ENCODE measurements at regions not wholly inside any gene's neighbourhood (a gene's known extent, or its start where the extent isn't known, plus 50 kb on each side); places are given as distances from the start of the nearest gene placed in this dataset.

- no peak overlapping the region for H3K4me2 ChIP-seq (ENCODE audit: control insufficient read depth, extremely low read depth, insufficient read depth, low read depth, low read length)
- H3K27me3 ChIP-seq (ENCODE audit: control insufficient read depth, extremely low read depth, insufficient read depth, low read length) = no peaks in the 10 kb centered on the region
- H3K9ac ChIP-seq (ENCODE audit: control insufficient read depth, extremely low read depth, insufficient read depth, low read length) = no peak overlapping the region
- dilution Hi-C loops (cut with MboI; ENCODE audit: extremely low pct_ligation_motif_present, low sequenced_read_pairs) = no loop called here
- TF ChIP-seq CTCF (optimal IDR thresholded peaks at IDR 0.05 in 1 of 3, IDR thresholded peaks at IDR 0.05 in 1 of 3, conservative IDR thresholded peaks at IDR 0.05 in 1 of 3; ENCODE audit: extremely low read depth in 1 of 3, insufficient read depth in 2 of 3, low read length in 3 of 3) (no peak), EZH2 (IDR thresholded peaks at IDR 0.05; ENCODE audit: low read length) (no peak)
- H3K4me3 ChIP-seq (ENCODE audit: control insufficient read depth in 2 of 3, extremely low read depth in 1 of 3, insufficient read depth in 2 of 3, low read depth in 1 of 3, low read length in 3 of 3) = no peak overlapping the region
- H3K4me1 ChIP-seq (ENCODE audit: control insufficient read depth, extremely low read depth, insufficient read depth, low read length) = no peaks in the 10 kb centered on the region
- H3K9me3 ChIP-seq (ENCODE audit: control insufficient read depth, low read depth, low read length) = no peaks in the 10 kb centered on the region
- DNase-seq (ENCODE audit: low read depth, low spot score) = no peak
- H3K79me2 ChIP-seq (ENCODE audit: control insufficient read depth, insufficient read depth, low read length) = no peaks in the 10 kb centered on the region
- no peaks in the 10 kb centered on the region for H4K20me1 ChIP-seq (ENCODE audit: control insufficient read depth, extremely low read depth, insufficient read depth, low read length)
- H3K9me1 ChIP-seq (ENCODE audit: control insufficient read depth, extremely low read depth, insufficient read depth, low read length) = no peaks in the 10 kb centered on the region
- no peak overlapping the region for H2AFZ ChIP-seq (ENCODE audit: control insufficient read depth, low read length)
- H3K27ac ChIP-seq (ENCODE audit: control insufficient read depth, insufficient read depth, low read length) = no peak overlapping the region
- no peak for FAIRE-seq
- no peaks in the 10 kb centered on the region for H3K36me3 ChIP-seq (ENCODE audit: control insufficient read depth in 2 of 2, extremely low read depth in 1 of 2, insufficient read depth in 2 of 2, low read length in 2 of 2)
Measured at GRCh38 chr2:150232321-150232720, 255.1 kb downstream of the RND3 start.

- TF ChIP-seq EZH2 (IDR thresholded peaks at IDR 0.05; ENCODE audit: low read length) (no peak), CTCF (optimal IDR thresholded peaks at IDR 0.05 in 1 of 3, IDR thresholded peaks at IDR 0.05 in 1 of 3, conservative IDR thresholded peaks at IDR 0.05 in 1 of 3; ENCODE audit: extremely low read depth in 1 of 3, insufficient read depth in 2 of 3, low read length in 3 of 3) (no peak)
- H3K27ac ChIP-seq (ENCODE audit: control insufficient read depth, insufficient read depth, low read length) = no peak overlapping the region
- no peaks in the 10 kb centered on the region for H3K79me2 ChIP-seq (ENCODE audit: control insufficient read depth, insufficient read depth, low read length)
- H3K4me1 ChIP-seq (ENCODE audit: control insufficient read depth, extremely low read depth, insufficient read depth, low read length) = no peaks in the 10 kb centered on the region
- H3K9me1 ChIP-seq (ENCODE audit: control insufficient read depth, extremely low read depth, insufficient read depth, low read length) = no peaks in the 10 kb centered on the region
- no peaks in the 10 kb centered on the region for H3K27me3 ChIP-seq (ENCODE audit: control insufficient read depth, extremely low read depth, insufficient read depth, low read length)
- H3K36me3 ChIP-seq (ENCODE audit: control insufficient read depth in 2 of 2, extremely low read depth in 1 of 2, insufficient read depth in 2 of 2, low read length in 2 of 2) = no peaks in the 10 kb centered on the region
- no peak for FAIRE-seq
- DNase-seq (ENCODE audit: low read depth, low spot score) = no peak
- H2AFZ ChIP-seq (ENCODE audit: control insufficient read depth, low read length) = no peak overlapping the region
- no peaks in the 10 kb centered on the region for H3K9me3 ChIP-seq (ENCODE audit: control insufficient read depth, low read depth, low read length)
- H3K4me2 ChIP-seq (ENCODE audit: control insufficient read depth, extremely low read depth, insufficient read depth, low read depth, low read length) = no peak overlapping the region
- H4K20me1 ChIP-seq (ENCODE audit: control insufficient read depth, extremely low read depth, insufficient read depth, low read length) = no peaks in the 10 kb centered on the region
- no peak overlapping the region for H3K4me3 ChIP-seq (ENCODE audit: control insufficient read depth in 2 of 3, extremely low read depth in 1 of 3, insufficient read depth in 2 of 3, low read depth in 1 of 3, low read length in 3 of 3)
- H3K9ac ChIP-seq (ENCODE audit: control insufficient read depth, extremely low read depth, insufficient read depth, low read length) = no peak overlapping the region
- dilution Hi-C loops (cut with MboI; ENCODE audit: extremely low pct_ligation_motif_present, low sequenced_read_pairs) = no loop called here
Measured at GRCh38 chr2:150230616-150231015, 256.9 kb downstream of the RND3 start.

Data from keratinocyte (primary cell).